SK-N-SH (cell line): ENCODE measurements at regions not wholly inside any gene's neighbourhood (a gene's known extent, or its start where the extent isn't known, plus 50 kb on each side); places are given as distances from the start of the nearest gene placed in this dataset.

Experiments
- CTCF ChIA-PET: fragments of 300-600, 350-600 bp; formaldehyde crosslinking; extraction: SDS; loops from one replicate; lab custom pipeline; 2021; lab: Yijun Ruan, JAX
- POLR2A ChIA-PET: fragments of 350-600 bp; sonication (Branson Sonifier 250); formaldehyde crosslinking; extraction: SDS; loops from one replicate; lab custom pipeline; 2020; ENCODE audit warnings: antibody characterized with exemption, inconsistent platforms; lab: Yijun Ruan, JAX
- DNase-seq: peaks from one replicate; pipeline ENCODE4 v3.0.0; 2012
- H2AFZ ChIP-seq: fragments of 200-600 bp; sonication (generic); 2 replicates; pipeline ENCODE4 v1.8.1; 2016; ENCODE audit warnings: antibody characterized with exemption, mild to moderate bottlenecking, low read depth
- H3F3A ChIP-seq: fragments of 200-600 bp; sonication (generic); replicated peaks from 2 replicates; pipeline ENCODE3; 2016; ENCODE audit warnings: antibody characterized with exemption, mild to moderate bottlenecking; ENCODE audit not compliant: insufficient read depth
- H3K27ac ChIP-seq, 2 experiments: fragments of 200-500 bp in 1 of 2; fragments of 200-600 bp in 1 of 2; sonication (Bioruptor generic) in 1 of 2; sonication (generic), shearing (Covaris generic) in 1 of 2; 2 replicates each; pipeline versions ENCODE4 v1.5.1 to v1.6.1; 2014 to 2016; ENCODE audit warnings: low read depth in 2 of 2, inconsistent platforms in 1 of 2, low read length in 1 of 2, mild to moderate bottlenecking in 1 of 2, mixed read lengths in 1 of 2
- H3K27me3 ChIP-seq: fragments of 200-600 bp; sonication (generic), shearing (Covaris generic); 2 replicates; pipeline ENCODE4 v1.6.1; 2016; ENCODE audit warnings: mixed run types; ENCODE audit not compliant: insufficient read depth
- H3K36me3 ChIP-seq, 2 experiments: fragments of 200-500 bp in 1 of 2; fragments of 200-600 bp in 1 of 2; sonication (Bioruptor generic) in 1 of 2; sonication (generic) in 1 of 2; replicated peaks in 1 of 2; 2 replicates each; pipeline versions ENCODE3 to v1.5.1; 2014 to 2016; ENCODE audit warnings: low read length in 1 of 2, mild to moderate bottlenecking in 1 of 2; ENCODE audit not compliant: insufficient read depth in 2 of 2, control insufficient read depth in 1 of 2
- H3K4me1 ChIP-seq, 2 experiments: fragments of 200-500 bp in 1 of 2; fragments of 200-600 bp in 1 of 2; sonication (Bioruptor generic) in 1 of 2; sonication (generic), shearing (Covaris generic) in 1 of 2; 2 replicates each; pipeline versions ENCODE4 v1.5.1 to v1.6.1; 2014 to 2016; ENCODE audit warnings: low read depth in 1 of 2, low read length in 1 of 2, mixed run types in 1 of 2; ENCODE audit not compliant: insufficient read depth in 2 of 2, control insufficient read depth in 1 of 2
- H3K4me2 ChIP-seq: fragments of 200-600 bp; sonication (generic), shearing (Covaris generic); 2 replicates; pipeline ENCODE4 v1.6.1; 2017; ENCODE audit warnings: mixed run types
- H3K4me3 ChIP-seq, 2 experiments: fragments of 200-500 bp in 1 of 2; fragments of 200-600 bp in 1 of 2; sonication (Bioruptor generic) in 1 of 2; sonication (generic), shearing (Covaris generic) in 1 of 2; 2 replicates each; pipeline versions ENCODE4 v1.5.1 to v1.8.1; 2014 to 2016; ENCODE audit warnings: low read depth in 2 of 2, inconsistent platforms in 1 of 2, low read length in 1 of 2, mild to moderate bottlenecking in 1 of 2, mixed read lengths in 1 of 2, moderate library complexity in 1 of 2
- H3K79me2 ChIP-seq: fragments of 200-600 bp; sonication (generic); 2 replicates; pipeline ENCODE4 v1.8.1; 2017; ENCODE audit warnings: mild to moderate bottlenecking; ENCODE audit not compliant: insufficient read depth
- H3K9ac ChIP-seq: fragments of 200-600 bp; sonication (generic); 2 replicates; pipeline ENCODE4 v1.6.1; 2017; ENCODE audit warnings: mixed run types
- H3K9me2 ChIP-seq: fragments of 200-600 bp; sonication (generic); 2 replicates; pipeline ENCODE4 v1.6.1; 2017; ENCODE audit warnings: mixed run types
- H3K9me3 ChIP-seq: fragments of 200-600 bp; sonication (generic); 2 replicates; pipeline ENCODE4 v1.6.1; 2017; ENCODE audit warnings: mixed run types, mild to moderate bottlenecking, moderate library complexity
- H4K20me1 ChIP-seq: fragments of 200-600 bp; sonication (generic); 2 replicates; pipeline ENCODE4 v1.6.1; 2017; ENCODE audit warnings: mild to moderate bottlenecking, mixed run types; ENCODE audit not compliant: insufficient read depth
- ELF1 ChIP-seq: IDR thresholded peaks from 2 replicates; pipeline ENCODE4 v1.4.0; 2012
- FOXM1 ChIP-seq: IDR thresholded peaks from 2 replicates; pipeline ENCODE4 v1.4.0; 2012; ENCODE audit warnings: low read depth, mild to moderate bottlenecking
- GABPA ChIP-seq: IDR thresholded peaks from 2 replicates; pipeline ENCODE4 v1.4.0; 2012; ENCODE audit warnings: low read depth, mild to moderate bottlenecking
- JUND ChIP-seq: IDR thresholded peaks from 2 replicates; pipeline ENCODE4 v1.4.0; 2012
- MXI1 ChIP-seq: IDR thresholded peaks from 2 replicates; pipeline ENCODE4 v1.6.1; 2012; ENCODE audit warnings: mild to moderate bottlenecking, low read depth, low read length, improper control_type of control experiment
- NRF1 ChIP-seq: IDR thresholded peaks from 2 replicates; pipeline ENCODE4 v1.6.1; 2012; ENCODE audit warnings: low read depth, mild to moderate bottlenecking, low read length
- YY1 ChIP-seq: IDR thresholded peaks from 2 replicates; pipeline ENCODE4 v1.4.0; 2012; ENCODE audit warnings: low read depth, mild to moderate bottlenecking
- WGBS: methylation state at CpG from one replicate; pipeline ENCODE4 v1.1.6; 2017; ENCODE audit warnings: low lambda C conversion rate; 5-methylcytosine and 5-hydroxymethylcytosine counted together
- TF ChIP-seq, protein P1 (sequence below): IDR thresholded peaks from 2 replicates; pipeline ENCODE4; 2012
- TF ChIP-seq, protein P2 (sequence below): IDR thresholded peaks from 2 replicates; pipeline ENCODE4 v1.4.0; 2012; ENCODE audit warnings: low read depth, borderline replicate concordance
- TF ChIP-seq, protein P3 (sequence below): IDR thresholded peaks from 2 replicates; pipeline ENCODE4 v1.6.1; 2012; ENCODE audit warnings: mild to moderate bottlenecking, low read depth, low read length, moderate library complexity
- TF ChIP-seq, protein P4 (sequence below): IDR thresholded peaks from 2 replicates; pipeline ENCODE4 v1.4.0; 2012; ENCODE audit warnings: low read depth
- TF ChIP-seq, protein P5 (sequence below): fragments of 200-600 bp; sonication (generic); IDR thresholded peaks from 2 replicates; pipeline ENCODE4 v1.6.1; 2017; ENCODE audit warnings: antibody characterized with exemption, mild to moderate bottlenecking, moderate library complexity

DNA sequence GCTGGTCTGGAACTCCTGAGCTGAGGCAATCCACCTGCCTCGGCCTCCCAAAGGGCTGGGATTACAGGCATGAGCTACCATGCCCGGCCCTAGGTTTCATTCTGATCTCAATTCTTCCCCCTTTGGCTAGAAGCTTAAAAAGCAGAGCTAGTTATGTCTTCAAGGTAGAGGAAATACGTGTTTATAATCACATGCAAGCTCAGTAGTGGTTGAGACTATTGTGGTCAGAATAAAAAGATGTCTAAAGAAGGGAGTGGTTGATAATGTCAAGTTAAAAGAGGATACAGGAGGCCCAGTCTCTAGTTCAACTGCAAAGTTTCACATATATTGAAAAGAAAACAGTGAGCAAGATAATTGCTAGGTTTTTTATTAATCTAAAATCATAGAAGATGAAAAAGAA, 807.8 kb upstream of the ACVR2A start:
- H4K20me1 ChIP-seq, result no peaks in the 10 kb centered on the region
- H3K9me3 ChIP-seq, result no peaks in the 10 kb centered on the region
- no peaks in the 10 kb centered on the region for H3F3A ChIP-seq
- no peak overlapping the region for H2AFZ ChIP-seq
- POLR2A ChIA-PET, result no interaction called here
- H3K36me3 ChIP-seq, result no peaks in the 10 kb centered on the region
- H3K27me3 ChIP-seq, result no peaks in the 10 kb centered on the region
- no peak overlapping the region for H3K4me2 ChIP-seq
- H3K9me2 ChIP-seq, result no peaks in the 10 kb centered on the region
- no peaks in the 10 kb centered on the region for H3K79me2 ChIP-seq
- no peak for DNase-seq
- 15% methylated on average over 3 of the region's 3 CpGs for WGBS
- H3K9ac ChIP-seq, result no peak overlapping the region
- TF ChIP-seq, protein P1, sequence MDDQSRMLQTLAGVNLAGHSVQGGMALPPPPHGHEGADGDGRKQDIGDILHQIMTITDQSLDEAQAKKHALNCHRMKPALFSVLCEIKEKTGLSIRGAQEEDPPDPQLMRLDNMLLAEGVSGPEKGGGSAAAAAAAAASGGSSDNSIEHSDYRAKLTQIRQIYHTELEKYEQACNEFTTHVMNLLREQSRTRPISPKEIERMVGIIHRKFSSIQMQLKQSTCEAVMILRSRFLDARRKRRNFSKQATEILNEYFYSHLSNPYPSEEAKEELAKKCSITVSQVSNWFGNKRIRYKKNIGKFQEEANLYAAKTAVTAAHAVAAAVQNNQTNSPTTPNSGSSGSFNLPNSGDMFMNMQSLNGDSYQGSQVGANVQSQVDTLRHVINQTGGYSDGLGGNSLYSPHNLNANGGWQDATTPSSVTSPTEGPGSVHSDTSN, result no peak
- TF ChIP-seq, protein P2, sequence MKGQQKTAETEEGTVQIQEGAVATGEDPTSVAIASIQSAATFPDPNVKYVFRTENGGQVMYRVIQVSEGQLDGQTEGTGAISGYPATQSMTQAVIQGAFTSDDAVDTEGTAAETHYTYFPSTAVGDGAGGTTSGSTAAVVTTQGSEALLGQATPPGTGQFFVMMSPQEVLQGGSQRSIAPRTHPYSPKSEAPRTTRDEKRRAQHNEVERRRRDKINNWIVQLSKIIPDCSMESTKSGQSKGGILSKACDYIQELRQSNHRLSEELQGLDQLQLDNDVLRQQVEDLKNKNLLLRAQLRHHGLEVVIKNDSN, result no peak
- TF ChIP-seq, protein P3, sequence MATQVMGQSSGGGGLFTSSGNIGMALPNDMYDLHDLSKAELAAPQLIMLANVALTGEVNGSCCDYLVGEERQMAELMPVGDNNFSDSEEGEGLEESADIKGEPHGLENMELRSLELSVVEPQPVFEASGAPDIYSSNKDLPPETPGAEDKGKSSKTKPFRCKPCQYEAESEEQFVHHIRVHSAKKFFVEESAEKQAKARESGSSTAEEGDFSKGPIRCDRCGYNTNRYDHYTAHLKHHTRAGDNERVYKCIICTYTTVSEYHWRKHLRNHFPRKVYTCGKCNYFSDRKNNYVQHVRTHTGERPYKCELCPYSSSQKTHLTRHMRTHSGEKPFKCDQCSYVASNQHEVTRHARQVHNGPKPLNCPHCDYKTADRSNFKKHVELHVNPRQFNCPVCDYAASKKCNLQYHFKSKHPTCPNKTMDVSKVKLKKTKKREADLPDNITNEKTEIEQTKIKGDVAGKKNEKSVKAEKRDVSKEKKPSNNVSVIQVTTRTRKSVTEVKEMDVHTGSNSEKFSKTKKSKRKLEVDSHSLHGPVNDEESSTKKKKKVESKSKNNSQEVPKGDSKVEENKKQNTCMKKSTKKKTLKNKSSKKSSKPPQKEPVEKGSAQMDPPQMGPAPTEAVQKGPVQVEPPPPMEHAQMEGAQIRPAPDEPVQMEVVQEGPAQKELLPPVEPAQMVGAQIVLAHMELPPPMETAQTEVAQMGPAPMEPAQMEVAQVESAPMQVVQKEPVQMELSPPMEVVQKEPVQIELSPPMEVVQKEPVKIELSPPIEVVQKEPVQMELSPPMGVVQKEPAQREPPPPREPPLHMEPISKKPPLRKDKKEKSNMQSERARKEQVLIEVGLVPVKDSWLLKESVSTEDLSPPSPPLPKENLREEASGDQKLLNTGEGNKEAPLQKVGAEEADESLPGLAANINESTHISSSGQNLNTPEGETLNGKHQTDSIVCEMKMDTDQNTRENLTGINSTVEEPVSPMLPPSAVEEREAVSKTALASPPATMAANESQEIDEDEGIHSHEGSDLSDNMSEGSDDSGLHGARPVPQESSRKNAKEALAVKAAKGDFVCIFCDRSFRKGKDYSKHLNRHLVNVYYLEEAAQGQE, result no peak
- no peak for TF ChIP-seq ELF1
- TF ChIP-seq MXI1, result no peak
- TF ChIP-seq YY1, result no peak
- TF ChIP-seq, protein P4, sequence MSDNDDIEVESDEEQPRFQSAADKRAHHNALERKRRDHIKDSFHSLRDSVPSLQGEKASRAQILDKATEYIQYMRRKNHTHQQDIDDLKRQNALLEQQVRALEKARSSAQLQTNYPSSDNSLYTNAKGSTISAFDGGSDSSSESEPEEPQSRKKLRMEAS, result no peak
- no peak for TF ChIP-seq FOXM1
- TF ChIP-seq GABPA, result no peak
- TF ChIP-seq NRF1, result no peak
- TF ChIP-seq JUND, result no peak
- TF ChIP-seq, protein P5, sequence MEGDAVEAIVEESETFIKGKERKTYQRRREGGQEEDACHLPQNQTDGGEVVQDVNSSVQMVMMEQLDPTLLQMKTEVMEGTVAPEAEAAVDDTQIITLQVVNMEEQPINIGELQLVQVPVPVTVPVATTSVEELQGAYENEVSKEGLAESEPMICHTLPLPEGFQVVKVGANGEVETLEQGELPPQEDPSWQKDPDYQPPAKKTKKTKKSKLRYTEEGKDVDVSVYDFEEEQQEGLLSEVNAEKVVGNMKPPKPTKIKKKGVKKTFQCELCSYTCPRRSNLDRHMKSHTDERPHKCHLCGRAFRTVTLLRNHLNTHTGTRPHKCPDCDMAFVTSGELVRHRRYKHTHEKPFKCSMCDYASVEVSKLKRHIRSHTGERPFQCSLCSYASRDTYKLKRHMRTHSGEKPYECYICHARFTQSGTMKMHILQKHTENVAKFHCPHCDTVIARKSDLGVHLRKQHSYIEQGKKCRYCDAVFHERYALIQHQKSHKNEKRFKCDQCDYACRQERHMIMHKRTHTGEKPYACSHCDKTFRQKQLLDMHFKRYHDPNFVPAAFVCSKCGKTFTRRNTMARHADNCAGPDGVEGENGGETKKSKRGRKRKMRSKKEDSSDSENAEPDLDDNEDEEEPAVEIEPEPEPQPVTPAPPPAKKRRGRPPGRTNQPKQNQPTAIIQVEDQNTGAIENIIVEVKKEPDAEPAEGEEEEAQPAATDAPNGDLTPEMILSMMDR, result no peak
- CTCF ChIA-PET, result interaction anchor here (1.1 kb wide), 1 partner anchor 8 kb away, joined by 4 read pairs; no protein-coding TSS in a partner anchor
- no peak overlapping the region for H3K4me3 ChIP-seq
- no peaks in the 10 kb centered on the region for H3K4me1 ChIP-seq
- H3K27ac ChIP-seq, result no peak overlapping the region
